ENCODE measurements at regions not wholly inside any gene's neighbourhood (a gene's known extent, or its start where the extent isn't known, plus 50 kb on each side); places are given as distances from the start of the nearest gene placed in this dataset.

DNA sequence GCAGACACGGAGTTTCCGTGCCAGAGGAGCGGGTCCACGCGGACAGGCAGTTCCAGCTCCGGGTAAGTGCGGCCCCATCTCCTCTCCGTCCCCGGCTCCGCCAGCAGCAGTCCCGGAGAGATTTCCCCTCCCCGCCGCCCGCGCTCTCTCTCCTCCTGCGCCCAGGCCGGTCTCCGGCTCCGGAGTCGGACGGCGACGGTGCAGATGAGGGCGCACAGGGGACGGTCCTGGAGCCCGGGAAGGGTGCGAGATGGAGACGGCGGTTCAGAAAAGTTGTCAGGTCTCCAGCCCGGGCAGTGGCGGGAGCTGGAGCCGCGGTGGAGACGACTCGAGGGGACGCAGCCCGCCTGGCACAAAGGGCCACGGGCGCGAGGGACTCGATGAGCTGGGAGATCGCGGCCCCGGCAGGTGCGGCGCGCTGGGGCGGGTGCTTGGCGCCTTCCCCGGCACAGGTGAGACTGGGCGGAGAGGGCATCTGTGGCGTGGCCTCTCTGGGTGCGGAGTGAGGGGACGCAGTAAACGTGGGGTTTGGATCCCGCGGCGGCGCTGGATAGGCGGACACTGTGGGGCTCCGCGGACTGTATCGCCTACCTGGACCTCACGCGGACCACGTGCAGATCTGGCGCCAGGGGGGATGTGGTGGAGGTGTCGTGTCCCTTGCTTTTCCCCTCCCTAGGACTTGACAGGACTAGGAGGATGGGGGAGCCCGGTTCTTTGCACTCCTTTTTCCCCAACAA lies 1540.3 kb upstream of the TMEM132C start:
- no peak overlapping the region for H3K4me3 ChIP-seq (ENCODE audit: low read length)
- DNase-seq (ENCODE audit: low read depth), result no peak
- TF ChIP-seq, protein P1, sequence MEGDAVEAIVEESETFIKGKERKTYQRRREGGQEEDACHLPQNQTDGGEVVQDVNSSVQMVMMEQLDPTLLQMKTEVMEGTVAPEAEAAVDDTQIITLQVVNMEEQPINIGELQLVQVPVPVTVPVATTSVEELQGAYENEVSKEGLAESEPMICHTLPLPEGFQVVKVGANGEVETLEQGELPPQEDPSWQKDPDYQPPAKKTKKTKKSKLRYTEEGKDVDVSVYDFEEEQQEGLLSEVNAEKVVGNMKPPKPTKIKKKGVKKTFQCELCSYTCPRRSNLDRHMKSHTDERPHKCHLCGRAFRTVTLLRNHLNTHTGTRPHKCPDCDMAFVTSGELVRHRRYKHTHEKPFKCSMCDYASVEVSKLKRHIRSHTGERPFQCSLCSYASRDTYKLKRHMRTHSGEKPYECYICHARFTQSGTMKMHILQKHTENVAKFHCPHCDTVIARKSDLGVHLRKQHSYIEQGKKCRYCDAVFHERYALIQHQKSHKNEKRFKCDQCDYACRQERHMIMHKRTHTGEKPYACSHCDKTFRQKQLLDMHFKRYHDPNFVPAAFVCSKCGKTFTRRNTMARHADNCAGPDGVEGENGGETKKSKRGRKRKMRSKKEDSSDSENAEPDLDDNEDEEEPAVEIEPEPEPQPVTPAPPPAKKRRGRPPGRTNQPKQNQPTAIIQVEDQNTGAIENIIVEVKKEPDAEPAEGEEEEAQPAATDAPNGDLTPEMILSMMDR (IDR thresholded peaks at IDR 0.05; ENCODE audit: insufficient read depth, low read depth, low read length, missing control alignments), result no peak

DNA sequence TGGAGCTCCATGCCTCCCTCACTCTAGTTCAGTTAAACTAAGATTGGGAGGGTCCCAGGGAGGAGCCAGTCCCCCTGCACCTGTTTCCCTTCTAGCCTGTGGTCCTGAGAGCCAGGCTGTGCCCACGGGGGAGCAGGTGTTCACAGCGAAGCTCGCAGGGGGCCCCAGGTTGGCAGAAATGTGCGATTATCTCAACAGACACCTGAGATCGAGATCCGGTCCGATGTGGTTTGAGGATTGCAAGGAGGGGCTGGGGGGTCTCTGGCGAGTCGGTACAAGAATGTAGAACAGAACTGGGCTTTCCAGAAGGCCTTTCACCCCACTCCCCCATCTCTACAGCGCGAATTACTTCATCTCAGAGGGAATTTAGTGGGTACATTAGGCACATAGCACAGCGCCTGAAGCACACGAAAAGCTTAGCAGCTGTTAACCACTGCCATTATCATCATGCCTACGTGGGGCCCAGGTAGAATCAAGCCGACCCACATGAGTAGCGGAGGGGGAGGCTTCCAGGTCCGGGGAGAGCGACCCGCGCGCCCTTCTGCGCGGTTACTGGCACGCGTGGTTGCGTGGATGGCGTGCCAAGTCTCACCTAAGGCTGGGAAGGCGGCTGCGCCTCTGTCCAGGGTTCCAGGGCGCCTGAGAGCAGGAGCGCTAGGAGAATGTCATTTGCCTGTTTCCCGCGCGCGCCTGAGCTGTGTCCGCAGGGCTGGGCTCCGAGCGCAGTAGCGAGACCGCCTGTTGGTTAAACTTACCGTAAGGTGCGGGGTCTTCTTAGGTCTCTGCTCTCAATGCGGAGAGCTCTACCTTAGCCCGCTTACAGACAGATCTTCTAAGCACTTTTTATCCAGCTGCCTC lies 1539.5 kb upstream of the TMEM132C start:
- no peak for DNase-seq (ENCODE audit: low read depth)
- TF ChIP-seq, protein P1 (IDR thresholded peaks at IDR 0.05; ENCODE audit: insufficient read depth, low read depth, low read length, missing control alignments), result no peak
- H3K4me3 ChIP-seq (ENCODE audit: low read length), result no peak overlapping the region

DNA sequence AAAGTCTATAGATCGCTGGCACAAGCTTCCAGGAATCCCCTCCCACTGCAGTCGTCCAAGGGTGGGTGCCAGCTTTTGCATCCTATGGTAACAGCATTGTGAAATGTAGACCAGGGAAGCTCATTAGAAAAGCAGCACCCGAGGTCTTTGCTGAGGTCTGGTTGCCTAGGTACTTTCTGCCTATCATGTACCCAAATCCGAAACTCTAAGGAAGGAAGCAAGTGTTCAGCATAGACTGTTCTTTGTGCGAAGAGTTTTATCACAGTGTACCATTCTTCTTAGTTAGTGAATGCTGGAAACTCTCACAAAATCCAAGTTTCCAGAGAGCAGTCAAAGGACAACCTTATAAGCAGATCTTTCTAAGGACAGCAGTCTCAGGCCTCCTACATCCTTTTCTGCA lies 1532.7 kb upstream of the TMEM132C start:
- TF ChIP-seq, protein P1 (IDR thresholded peaks at IDR 0.05; ENCODE audit: insufficient read depth, low read depth, low read length, missing control alignments), result no peak
- no peak for DNase-seq (ENCODE audit: low read depth)
- no peak overlapping the region for H3K4me3 ChIP-seq (ENCODE audit: low read length)

GRCh38 chr12:126734710-126735109 lies 1532.3 kb upstream of the TMEM132C start:
- DNase-seq (ENCODE audit: low read depth), result no peak
- no peak overlapping the region for H3K4me3 ChIP-seq (ENCODE audit: low read length)
- TF ChIP-seq, protein P1 (IDR thresholded peaks at IDR 0.05; ENCODE audit: insufficient read depth, low read depth, low read length, missing control alignments), result no peak

DNA sequence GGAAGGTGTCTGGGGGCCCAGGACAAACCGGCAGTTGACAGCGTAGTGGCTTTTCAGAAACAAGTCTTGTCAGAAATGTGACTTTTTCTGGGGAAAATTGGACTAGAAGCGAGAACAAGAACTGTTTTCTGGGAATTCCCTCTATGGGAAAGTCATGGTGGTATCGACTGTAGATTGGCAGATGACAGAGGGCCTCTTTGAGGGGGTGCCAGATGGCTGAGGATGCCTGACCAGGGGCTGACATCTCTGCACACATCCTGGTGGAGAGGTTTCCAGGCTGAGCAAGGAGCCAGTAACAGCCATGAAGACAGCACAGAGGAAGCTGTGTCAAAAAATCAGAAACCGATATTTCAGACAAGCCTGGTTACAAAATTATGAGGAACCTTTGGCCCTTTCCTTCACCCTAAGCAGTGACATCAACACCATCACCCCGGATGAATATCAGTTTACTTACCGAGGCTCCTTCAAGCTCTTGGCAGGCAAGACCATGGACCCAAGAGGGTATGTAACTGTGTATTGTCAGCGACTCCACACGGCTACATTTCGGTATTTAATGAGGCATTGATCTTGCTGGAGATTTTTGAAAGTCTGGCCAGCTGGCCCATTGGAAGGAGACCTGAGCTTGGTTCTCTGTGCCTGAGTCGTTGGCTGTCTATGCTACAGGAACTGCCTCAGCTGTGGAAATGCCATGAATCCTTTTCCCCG lies 1525.3 kb upstream of the TMEM132C start:
- TF ChIP-seq, protein P1 (IDR thresholded peaks at IDR 0.05; ENCODE audit: insufficient read depth, low read depth, low read length, missing control alignments), result no peak
- DNase-seq (ENCODE audit: low read depth), result no peak
- H3K4me3 ChIP-seq (ENCODE audit: low read length), result no peak overlapping the region

GRCh38 chr12:126742241-126742641 lies 1524.7 kb upstream of the TMEM132C start:
- no peak for DNase-seq (ENCODE audit: low read depth)
- no peak overlapping the region for H3K4me3 ChIP-seq (ENCODE audit: low read length)
- TF ChIP-seq, protein P1 (IDR thresholded peaks at IDR 0.05; ENCODE audit: insufficient read depth, low read depth, low read length, missing control alignments), result no peak

All from epithelial cell of esophagus (primary cell).